Fibroblast of lung (primary cell): ENCODE measurements at regions not wholly inside any gene's neighbourhood (a gene's known extent, or its start where the extent isn't known, plus 50 kb on each side); places are given as distances from the start of the nearest gene placed in this dataset.

ENCODE experiments used
- DNase-seq, 2 donors: peaks; one replicate each; pipeline versions ENCODE4 v3.0.0 to v3.0.0-alpha.2; 2010; ENCODE audit warnings: low read depth in 2 of 2
- H2AFZ ChIP-seq: 2 replicates; pipeline ENCODE4 v1.5.1; 2012; ENCODE audit warnings: low read length, control low read depth, inconsistent platforms
- H3K27ac ChIP-seq: 2 replicates; pipeline ENCODE4 v1.5.1; 2011; ENCODE audit warnings: low read length, control low read depth; ENCODE audit not compliant: insufficient read depth
- H3K27me3 ChIP-seq: 2 replicates; pipeline ENCODE4 v1.5.1; 2011; ENCODE audit warnings: mild to moderate bottlenecking, low read length; ENCODE audit not compliant: control insufficient read depth, insufficient read depth
- H3K36me3 ChIP-seq: 2 replicates; pipeline ENCODE4 v1.5.1; 2011; ENCODE audit warnings: low read length; ENCODE audit not compliant: control insufficient read depth, insufficient read depth
- H3K4me1 ChIP-seq: 2 replicates; pipeline ENCODE4 v1.5.1; 2011; ENCODE audit warnings: low read length; ENCODE audit not compliant: control insufficient read depth, insufficient read depth; ENCODE audit errors: extremely low read depth
- H3K4me2 ChIP-seq: 2 replicates; pipeline ENCODE4 v1.5.1; 2011; ENCODE audit warnings: low read length, control low read depth; ENCODE audit not compliant: insufficient read depth; ENCODE audit errors: extremely low read depth
- H3K4me3 ChIP-seq, 4 experiments: fragments of 200-600 bp in 1 of 4; sonication (generic) in 1 of 4; replicated peaks in 1 of 4; 2 replicates each; pipeline ENCODE4 v1.5.1; 2011 to 2016; ENCODE audit warnings: low read length in 4 of 4, low read depth in 3 of 4, mild to moderate bottlenecking in 3 of 4, control low read depth in 2 of 4, inconsistent platforms in 1 of 4, mixed read lengths in 1 of 4; ENCODE audit not compliant: insufficient read depth in 1 of 4; ENCODE audit errors: control extremely low read depth in 1 of 4
- H3K79me2 ChIP-seq: 2 replicates; pipeline ENCODE4 v1.5.1; 2012; ENCODE audit warnings: mild to moderate bottlenecking, low read length, inconsistent platforms; ENCODE audit not compliant: control insufficient read depth, insufficient read depth
- H3K9ac ChIP-seq: 2 replicates; pipeline ENCODE4 v1.5.1; 2011; ENCODE audit warnings: mild to moderate bottlenecking, low read length, control low read depth; ENCODE audit not compliant: insufficient read depth
- H3K9me3 ChIP-seq: 2 replicates; pipeline ENCODE4 v1.5.1; 2012; ENCODE audit warnings: low read depth, low read length; ENCODE audit not compliant: control insufficient read depth, insufficient read depth
- H4K20me1 ChIP-seq: 2 replicates; pipeline ENCODE4 v1.5.1; 2011; ENCODE audit warnings: low read length; ENCODE audit not compliant: control insufficient read depth, insufficient read depth; ENCODE audit errors: extremely low read depth
- EZH2 ChIP-seq: IDR thresholded peaks from 2 replicates; pipeline ENCODE4 v1.5.1; 2012; ENCODE audit warnings: low read length, control low read depth, mild to moderate bottlenecking; ENCODE audit errors: missing control alignments
- TF ChIP-seq, protein P1 (sequence below), 2 donors: IDR thresholded peaks in 1 of 2; conservative IDR thresholded peaks in 1 of 2; 1 replicate in 1 of 2; 2 replicates in 1 of 2; pipeline ENCODE4 v1.5.1; 2011 to 2012; ENCODE audit warnings: low read length in 2 of 2, control low read depth in 1 of 2, inconsistent platforms in 1 of 2, low read depth in 1 of 2, mild to moderate bottlenecking in 1 of 2

DNA sequence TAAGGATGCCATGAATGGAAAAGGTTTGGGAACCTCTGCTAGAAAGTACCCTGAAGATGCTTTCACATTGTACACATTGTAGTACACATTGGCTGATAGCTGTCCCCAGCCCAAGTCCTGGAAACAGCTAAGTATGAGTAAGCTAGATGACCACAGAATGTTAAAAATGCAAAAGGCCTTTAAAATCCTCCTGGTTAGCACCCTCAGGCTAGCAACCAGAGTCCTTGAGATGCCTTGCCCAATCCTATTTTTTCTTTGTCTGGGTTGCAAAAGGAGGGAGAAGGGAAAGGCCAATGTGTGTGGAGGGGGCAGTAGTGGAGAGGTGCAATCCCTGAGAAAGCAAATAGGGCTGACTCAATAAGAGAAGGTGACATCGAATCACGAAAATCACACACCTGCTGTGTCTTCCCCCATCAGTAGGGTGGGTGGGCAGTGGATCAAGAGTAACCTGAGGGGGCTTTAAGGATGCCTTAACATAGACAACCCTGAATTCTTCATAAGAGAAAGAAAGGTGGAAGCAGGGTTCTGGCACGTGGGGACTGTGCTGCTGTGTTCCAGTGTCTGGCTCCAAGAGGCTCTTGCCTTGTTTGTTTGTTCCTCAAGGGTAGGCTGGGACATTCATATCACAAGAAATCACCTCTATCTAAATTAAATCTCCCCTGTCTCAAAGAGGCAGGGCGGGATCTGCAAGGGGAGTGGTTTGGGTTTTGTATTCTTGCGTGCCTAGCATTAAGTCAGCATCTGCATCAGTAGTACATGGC, 266.2 kb upstream of the PLXNA2 start:
- no peak overlapping the region for H3K4me3 ChIP-seq
- no peaks in the 10 kb centered on the region for H3K4me1 ChIP-seq
- H3K79me2 ChIP-seq: no peaks in the 10 kb centered on the region
- H4K20me1 ChIP-seq: no peaks in the 10 kb centered on the region
- no peaks in the 10 kb centered on the region for H3K36me3 ChIP-seq
- H3K4me2 ChIP-seq: no peak overlapping the region
- H2AFZ ChIP-seq: no peak overlapping the region
- no peaks in the 10 kb centered on the region for H3K9me3 ChIP-seq
- DNase-seq: peak; percentile 30 to 59
- no peak overlapping the region for H3K27ac ChIP-seq
- H3K27me3 ChIP-seq: no peaks in the 10 kb centered on the region
- no peak for TF ChIP-seq EZH2
- TF ChIP-seq, protein P1, sequence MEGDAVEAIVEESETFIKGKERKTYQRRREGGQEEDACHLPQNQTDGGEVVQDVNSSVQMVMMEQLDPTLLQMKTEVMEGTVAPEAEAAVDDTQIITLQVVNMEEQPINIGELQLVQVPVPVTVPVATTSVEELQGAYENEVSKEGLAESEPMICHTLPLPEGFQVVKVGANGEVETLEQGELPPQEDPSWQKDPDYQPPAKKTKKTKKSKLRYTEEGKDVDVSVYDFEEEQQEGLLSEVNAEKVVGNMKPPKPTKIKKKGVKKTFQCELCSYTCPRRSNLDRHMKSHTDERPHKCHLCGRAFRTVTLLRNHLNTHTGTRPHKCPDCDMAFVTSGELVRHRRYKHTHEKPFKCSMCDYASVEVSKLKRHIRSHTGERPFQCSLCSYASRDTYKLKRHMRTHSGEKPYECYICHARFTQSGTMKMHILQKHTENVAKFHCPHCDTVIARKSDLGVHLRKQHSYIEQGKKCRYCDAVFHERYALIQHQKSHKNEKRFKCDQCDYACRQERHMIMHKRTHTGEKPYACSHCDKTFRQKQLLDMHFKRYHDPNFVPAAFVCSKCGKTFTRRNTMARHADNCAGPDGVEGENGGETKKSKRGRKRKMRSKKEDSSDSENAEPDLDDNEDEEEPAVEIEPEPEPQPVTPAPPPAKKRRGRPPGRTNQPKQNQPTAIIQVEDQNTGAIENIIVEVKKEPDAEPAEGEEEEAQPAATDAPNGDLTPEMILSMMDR (conservative IDR thresholded peaks at IDR 0.05 in 1 of 2, IDR thresholded peaks at IDR 0.05 in 1 of 2; ENCODE audit: low read depth in 1 of 2, low read length in 2 of 2): no peak
- H3K9ac ChIP-seq: no peak overlapping the region

DNA sequence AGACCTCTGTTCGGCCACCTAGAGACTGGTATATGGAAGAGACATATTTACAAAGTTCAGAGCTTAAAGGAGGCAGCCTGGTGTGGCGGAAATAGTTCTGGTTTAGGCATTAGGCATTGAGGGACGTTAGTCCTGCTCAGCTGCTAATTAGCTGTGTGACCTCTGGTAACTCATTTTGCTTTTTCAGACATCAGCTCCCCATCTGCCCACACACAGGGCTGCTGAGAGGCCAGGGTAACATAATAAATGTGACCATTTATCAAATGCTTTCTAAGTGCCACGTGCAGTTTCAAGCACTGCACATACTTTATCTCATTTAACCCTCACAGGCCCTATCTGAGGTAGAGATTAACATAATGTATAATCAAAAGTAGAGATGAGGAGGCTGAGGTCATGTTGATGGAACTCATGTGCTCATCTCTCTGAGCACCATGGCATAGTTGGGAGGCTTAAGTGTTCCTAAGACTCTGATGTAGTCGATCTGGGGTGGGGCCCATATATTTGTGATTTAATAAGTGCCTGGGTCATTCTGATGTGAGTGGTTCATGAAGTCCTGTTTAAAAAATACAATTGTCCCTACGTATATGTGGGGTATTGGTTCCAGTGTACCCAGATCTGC, 267.2 kb upstream of the PLXNA2 start:
- H3K9me3 ChIP-seq: no peaks in the 10 kb centered on the region
- H3K79me2 ChIP-seq: no peaks in the 10 kb centered on the region
- no peaks in the 10 kb centered on the region for H4K20me1 ChIP-seq
- H3K4me2 ChIP-seq: no peak overlapping the region
- TF ChIP-seq, protein P1 (conservative IDR thresholded peaks at IDR 0.05 in 1 of 2, IDR thresholded peaks at IDR 0.05 in 1 of 2; ENCODE audit: low read depth in 1 of 2, low read length in 2 of 2): no peak
- no peak for TF ChIP-seq EZH2
- no peak for DNase-seq
- H3K9ac ChIP-seq: no peak overlapping the region
- no peak overlapping the region for H3K27ac ChIP-seq
- no peaks in the 10 kb centered on the region for H3K4me1 ChIP-seq
- H2AFZ ChIP-seq: no peak overlapping the region
- H3K27me3 ChIP-seq: no peaks in the 10 kb centered on the region
- no peaks in the 10 kb centered on the region for H3K36me3 ChIP-seq
- H3K4me3 ChIP-seq: no peak overlapping the region

DNA sequence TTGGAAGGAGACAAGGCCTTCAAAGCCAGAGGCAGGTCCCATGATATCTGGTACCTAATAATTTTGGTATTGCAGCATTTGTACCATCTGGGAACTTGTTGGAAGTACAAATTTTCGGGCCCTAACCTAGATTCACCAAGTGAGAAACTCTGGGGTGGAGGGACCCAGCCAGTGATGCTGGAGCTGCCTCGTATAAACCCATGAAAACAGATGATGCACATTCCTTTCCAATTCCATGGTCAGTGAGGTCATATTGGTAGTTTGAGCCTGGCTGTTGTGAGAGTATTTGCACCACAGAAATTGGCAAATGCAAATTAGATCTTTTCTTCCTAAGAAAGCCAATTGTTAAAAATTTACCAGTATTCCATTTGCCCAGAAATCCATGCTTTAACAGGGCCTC, 269.6 kb upstream of the PLXNA2 start:
- Histone ChIP-seq H3K27me3 (no peaks in the 10 kb centered on the region), H3K9ac (no peak overlapping the region), H3K9me3 (no peaks in the 10 kb centered on the region), H3K4me2 (no peak overlapping the region), H3K36me3 (no peaks in the 10 kb centered on the region), H3K4me1 (no peaks in the 10 kb centered on the region), H2AFZ (no peak overlapping the region), H3K4me3 (no peak overlapping the region), H3K79me2 (no peaks in the 10 kb centered on the region), H4K20me1 (no peaks in the 10 kb centered on the region), H3K27ac (no peak overlapping the region)
- TF ChIP-seq, protein P1 (conservative IDR thresholded peaks at IDR 0.05 in 1 of 2, IDR thresholded peaks at IDR 0.05 in 1 of 2; ENCODE audit: low read depth in 1 of 2, low read length in 2 of 2): no peak
- no peak for TF ChIP-seq EZH2
- DNase-seq: peak in 1 of 2 donors; percentile 17
